HG03378 (cell line): ENCODE measurements at regions not wholly inside any gene's neighbourhood (a gene's known extent, or its start where the extent isn't known, plus 50 kb on each side); places are given as distances from the start of the nearest gene placed in this dataset.
"Not testable (repeated sequence)": the region's sequence is repeated elsewhere in the genome, so short reads cannot be mapped to it uniquely, and the experiment has no call there.

Experiments
- ATAC-seq: cut with Tn5 transposase; IDR thresholded peaks from one replicate; pipeline ENCODE4 v1.9.1; 2021; ENCODE audit warnings: mild to moderate bottlenecking, moderate library complexity; ENCODE audit not compliant: unreplicated experiment

DNA sequence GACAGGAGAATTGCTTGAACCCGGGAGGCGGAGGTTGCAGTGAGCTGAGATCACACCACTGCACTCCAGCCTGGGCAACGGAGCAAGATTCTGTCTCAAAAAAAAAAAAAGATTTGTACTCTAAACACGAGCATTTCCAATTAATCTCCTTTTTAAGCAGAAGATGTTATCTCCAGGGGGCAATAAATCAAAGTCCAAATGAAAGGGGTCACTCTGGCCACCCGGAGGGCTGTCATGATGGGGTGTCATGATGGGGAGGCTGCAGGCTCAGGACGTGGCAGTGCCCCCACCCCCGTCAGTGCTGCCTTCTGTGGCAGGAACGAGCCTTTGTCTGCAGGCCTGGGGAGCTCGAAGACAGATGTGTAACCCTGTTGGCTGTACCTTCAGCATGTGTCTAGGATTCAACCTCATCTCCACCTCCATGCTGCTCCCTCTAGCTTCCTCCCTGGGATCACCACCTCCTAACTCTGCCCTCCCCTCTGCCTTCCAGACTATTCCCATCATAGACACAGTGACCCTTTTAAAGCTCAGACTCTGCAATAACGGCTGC, 76.9 kb upstream of the YWHAQ start:
- no peak for ATAC-seq

GRCh38 chr2:9708683-9709538, 78.1 kb upstream of the YWHAQ start:
- ATAC-seq = peak; percentile 64

GRCh38 chr2:9709539-9710285, 78.9 kb upstream of the YWHAQ start:
- ATAC-seq = no peak

GRCh38 chr2:9710311-9710710, 79.5 kb upstream of the YWHAQ start:
- no peak for ATAC-seq

GRCh38 chr2:9712263-9712662, 81.5 kb upstream of the YWHAQ start:
- no peak for ATAC-seq

DNA sequence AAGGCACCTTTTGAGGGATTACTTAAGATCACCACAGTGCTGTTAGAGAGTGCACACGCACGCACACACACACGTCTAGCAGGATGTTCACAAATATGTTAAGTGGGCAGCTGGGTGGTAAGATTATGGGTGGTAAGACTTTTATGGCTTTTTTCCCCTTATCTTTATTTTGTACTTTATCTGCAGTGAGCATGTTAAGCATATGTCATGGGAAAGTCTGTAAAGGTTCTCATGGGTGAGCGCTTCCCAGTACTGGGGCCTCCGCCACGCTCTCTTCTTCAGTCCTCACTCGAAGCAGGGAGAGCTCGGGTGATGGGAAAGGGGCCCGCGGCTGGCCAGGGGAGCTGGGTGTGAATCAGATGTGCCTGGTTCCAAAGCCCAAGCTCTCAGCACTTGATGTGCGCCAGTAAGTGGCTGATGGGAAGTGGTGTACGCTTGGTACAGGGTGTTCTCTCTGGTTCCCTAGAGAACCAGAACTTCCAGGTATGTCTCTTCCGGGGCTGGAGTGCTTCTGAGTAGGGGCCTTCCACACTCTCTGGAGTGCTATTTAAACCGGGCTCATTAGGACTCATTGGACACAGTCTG, 83.9 kb upstream of the YWHAQ start:
- ATAC-seq = no peak

DNA sequence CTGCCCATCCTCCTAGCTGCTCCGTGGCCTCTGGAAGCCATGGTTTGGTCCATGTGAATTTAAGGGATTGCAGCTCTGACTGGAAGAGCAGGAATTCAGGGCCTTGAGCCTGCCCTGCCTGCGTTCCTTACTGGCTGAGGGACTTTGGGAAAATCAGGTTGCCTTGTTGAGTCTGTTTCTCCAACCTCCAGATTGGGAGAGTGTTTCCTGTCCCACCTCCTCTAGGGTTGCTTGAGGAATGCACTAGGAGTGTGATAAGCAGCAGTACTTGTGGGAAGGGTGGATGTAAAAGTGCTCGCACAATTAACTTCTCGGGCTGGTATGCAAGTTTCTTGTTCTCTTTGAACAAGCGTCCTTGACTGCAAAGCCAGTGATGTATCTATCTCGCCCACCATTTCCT, 84.4 kb upstream of the YWHAQ start:
- no peak for ATAC-seq

DNA sequence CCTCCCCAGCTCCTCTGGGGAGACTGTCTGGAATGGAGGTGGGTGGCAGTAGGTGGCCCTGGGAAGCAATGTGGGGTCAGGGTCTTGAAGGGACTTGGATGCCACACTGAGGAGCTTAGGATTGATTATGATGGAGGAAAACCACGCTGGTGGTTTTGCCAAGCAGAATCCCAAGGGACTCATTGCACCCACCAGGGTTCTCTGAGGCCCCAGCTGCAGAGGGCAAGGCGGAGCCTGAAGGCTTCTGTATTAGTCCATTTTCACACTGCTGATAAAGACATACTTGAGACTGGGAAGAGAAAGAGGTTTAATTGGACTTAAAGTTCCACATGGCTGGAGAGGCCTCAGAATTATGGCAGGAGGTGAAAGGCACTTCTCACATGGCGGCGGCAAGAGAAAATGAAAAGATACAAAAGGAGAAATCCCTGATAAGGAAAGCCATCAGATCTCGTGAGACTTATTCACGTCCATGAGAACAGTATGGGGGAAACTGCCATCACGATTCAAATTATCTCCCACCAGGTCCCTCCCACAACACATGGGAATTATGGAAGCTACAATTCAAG, 87.2 kb upstream of the YWHAQ start:
- no peak for ATAC-seq

DNA sequence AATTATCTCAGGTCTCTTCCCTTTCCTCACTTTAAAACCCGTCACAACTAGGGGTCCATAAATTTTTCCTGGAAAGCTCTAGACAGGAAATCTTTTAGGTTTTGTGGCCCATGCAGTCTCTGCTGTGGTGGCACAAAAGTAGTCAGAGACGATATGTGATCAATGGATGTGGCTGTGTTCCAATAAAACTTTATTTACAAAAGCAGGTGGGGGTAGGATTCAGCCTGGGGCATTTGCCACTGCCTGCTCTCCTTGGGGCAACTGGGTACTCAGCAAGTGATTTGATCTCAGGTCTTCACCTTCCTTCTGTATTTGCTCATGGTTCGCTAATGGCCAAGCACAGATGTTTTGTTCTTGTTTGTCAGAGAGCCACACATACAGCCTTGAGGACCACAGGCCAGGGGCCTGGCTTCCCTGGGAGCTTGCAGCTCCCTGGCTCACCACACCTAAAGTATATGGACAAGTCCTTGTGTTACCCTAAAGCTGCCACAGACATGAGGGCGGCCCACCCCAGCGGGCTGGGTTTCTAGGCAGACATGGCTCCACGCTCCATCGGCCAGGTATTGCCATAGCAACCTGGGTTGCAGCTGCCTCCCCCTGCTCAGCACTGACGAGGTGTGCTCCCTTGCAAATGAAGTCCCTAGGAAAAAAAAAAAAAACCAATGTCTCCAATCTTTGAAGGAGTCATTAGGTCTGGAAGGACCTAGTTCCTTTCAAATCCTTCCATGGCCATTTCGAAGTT, 89.7 kb upstream of the YWHAQ start:
- ATAC-seq = no peak

DNA sequence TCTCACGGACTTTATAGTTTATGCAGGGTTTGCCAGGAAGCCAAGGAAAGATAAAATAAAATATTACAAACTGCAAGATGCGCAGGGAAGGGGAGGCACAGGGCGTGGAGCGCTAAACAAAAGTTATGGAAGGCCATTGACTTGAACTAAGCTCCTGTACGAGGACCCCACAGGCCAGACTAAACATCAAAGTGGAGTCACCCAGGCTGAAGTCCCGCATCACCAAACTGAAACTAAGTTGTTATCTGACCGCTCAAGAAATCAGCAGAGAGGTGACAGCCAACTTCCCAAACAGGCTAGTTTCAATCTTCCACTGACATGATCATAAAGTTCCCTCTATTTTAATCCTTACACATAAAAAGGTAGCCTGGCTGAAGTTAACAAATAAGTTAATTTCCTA, 90.5 kb upstream of the YWHAQ start:
- ATAC-seq = no peak

- no peak for ATAC-seq
These were observed 91.7 kb upstream of the YWHAQ start for GRCh38 chr2:9722451-9722850.

GRCh38 chr2:9724565-9724964, 93.8 kb upstream of the YWHAQ start:
- ATAC-seq = no peak

GRCh38 chr2:9725106-9725505, 94.3 kb upstream of the YWHAQ start:
- no peak for ATAC-seq

GRCh38 chr2:9726016-9726415, 95.2 kb upstream of the YWHAQ start:
- not testable (repeated sequence) for ATAC-seq

DNA sequence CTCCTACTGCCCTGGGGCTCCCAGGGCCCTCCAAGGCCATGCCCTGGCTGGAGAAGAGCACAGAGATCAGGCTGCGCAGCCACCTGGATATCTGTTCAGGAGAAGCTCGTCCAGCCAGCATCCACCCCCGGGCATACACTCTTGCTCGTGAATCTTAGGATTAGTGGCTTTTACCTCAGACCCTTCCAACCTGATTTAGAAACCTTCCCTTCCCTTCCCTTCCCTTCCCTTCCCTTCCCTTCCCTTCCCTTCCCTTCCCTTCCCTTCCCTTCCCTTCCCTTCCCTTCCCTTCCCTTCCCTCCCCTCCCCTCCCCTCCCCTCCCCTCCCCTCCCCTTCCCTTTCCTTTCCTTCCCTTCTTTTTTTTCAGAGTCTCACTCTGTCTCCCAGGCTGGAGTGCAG, 99.7 kb upstream of the YWHAQ start:
- ATAC-seq = not testable (repeated sequence)

DNA sequence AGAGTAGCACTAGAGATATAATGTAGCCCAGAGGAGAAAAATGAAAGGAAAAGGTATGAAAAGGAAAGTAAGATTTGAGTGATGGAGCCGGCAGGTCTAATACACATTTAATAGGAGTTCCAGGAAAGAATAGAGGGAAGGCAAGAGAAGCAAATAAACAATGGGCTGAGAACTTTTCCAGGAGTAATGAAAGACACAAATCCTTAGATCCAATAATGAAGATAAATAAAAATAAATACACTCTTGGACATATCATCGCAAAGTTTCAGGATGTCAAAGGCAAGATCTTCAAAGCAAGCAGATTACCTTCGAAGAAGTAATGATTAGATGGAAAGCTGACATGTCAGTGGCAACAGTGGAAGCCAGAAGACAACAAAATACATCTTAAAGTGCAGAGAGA, 102.0 kb upstream of the YWHAQ start:
- no peak for ATAC-seq

DNA sequence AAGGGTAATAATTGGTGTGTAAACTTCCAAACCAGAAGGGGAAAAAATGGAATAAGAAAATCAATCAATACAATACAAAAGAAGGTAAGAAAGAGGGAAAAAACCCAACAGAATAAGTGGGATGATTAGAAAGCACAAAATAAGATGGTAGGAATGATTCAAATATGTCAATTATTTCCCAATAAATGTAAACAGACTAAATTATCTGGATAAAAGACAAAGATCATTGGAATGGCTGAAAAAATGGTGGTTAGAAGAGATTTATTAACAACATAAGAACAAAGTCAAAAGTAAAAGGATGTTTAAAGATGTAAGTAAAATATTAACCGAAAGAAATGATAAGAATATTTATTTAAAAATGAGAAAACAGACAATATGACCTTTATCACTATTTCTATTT, 103.5 kb upstream of the YWHAQ start:
- no peak for ATAC-seq

GRCh38 chr2:9735335-9735734, 104.5 kb upstream of the YWHAQ start:
- ATAC-seq = no peak

DNA sequence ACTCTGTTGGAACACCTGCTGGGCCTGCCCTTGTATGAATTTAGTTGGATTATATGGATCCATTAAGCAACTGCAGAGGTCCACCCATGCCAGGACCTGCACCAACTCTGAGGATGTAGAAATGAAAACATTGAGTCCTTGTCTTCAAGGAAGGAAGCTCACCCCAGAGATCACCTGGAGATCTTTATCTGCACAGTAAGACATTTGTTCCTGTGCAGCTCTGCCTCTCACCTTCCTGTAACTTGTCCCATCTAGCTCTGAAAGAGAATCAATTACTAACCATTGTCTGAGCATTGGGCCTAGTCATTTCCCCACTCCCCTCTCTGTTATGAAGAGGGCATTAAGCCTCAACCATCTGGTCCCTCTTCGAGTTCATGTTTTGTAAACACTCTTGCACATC, 105.2 kb upstream of the YWHAQ start:
- ATAC-seq = no peak

DNA sequence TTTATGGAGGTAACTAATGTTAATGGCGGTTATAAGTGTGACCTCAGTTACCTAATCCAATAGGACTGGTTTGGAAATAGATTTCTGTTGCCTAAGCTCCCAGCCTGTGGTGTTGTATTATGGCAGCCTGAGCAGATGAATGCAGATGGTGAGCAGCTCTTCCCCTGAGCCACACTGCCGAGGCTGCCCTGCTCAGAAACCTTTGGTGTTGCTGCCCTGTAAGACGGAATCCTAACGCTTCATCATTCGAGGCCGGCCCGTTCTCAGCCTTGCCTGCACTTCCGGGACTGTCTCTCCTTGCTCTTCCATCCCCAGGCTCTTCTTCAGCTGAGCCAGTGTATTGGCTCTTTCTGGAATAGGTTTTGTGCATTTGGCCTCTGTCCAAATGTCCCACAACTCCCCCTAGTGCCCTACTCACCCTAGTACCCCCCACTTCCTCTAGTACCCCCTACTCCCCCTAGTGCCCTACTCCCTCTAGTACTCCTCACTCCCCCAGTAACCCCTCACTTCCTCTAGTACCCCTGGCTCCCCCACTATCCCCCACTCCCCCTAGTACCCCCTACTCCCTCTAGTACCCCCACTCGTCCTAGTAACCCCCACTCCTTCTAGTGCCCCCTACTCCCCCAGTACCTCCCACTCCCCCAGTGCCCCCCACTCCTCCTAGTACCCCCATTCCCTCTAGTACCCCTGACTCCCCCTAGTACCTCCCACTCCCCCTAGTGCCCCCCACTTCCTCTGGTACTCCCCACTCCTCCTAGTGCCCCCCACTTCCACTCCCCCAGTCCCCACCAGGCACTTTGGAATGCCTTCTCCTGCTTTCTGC, 106.0 kb upstream of the TAF1B start:
- ATAC-seq = no peak
